ENCODE measurements at regions not wholly inside any gene's neighbourhood (a gene's known extent, or its start where the extent isn't known, plus 50 kb on each side); places are given as distances from the start of the nearest gene placed in this dataset.

DNA sequence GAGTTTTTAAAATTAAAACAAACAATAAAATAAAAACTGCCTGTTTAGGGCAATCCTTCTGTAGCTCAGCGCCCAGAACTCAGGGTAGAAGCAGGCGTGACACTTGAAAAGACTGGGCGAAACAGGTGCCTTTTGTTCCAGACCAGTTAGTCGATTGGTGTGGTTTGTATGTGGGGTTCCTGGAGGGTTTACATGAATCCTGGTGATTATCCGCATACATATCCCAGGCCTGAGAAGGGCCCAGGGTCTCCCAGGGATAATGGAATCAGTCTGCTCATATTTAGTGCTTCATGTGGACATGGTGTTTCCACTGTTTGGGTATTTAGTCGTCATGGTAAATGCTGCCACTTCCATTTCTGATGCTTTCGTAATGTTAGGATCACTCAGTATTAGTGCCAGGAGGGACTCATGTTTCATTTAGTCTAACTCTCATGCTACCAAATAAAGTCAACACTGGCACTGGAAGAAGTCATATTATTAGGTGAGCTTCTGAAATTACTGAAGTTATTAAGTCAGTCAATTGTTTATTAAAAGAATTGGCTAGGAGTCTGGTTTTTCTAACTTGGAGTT is 116.5 kb downstream of the SAMD5 start:
- no peak overlapping the region for H3K4me3 ChIP-seq (replicated peaks in 1 of 3; ENCODE audit: low read depth in 2 of 3, low read length in 3 of 3)
- no peaks in the 10 kb centered on the region for H3K4me1 ChIP-seq (ENCODE audit: control insufficient read depth in 1 of 2, insufficient read depth in 2 of 2, low read length in 2 of 2)
- no peak overlapping the region for H3K9ac ChIP-seq (ENCODE audit: insufficient read depth, low read length, poor library complexity, severe bottlenecking)
- no peaks in the 10 kb centered on the region for H4K20me1 ChIP-seq (ENCODE audit: insufficient read depth, low read length)
- Mint-ChIP-seq H3K9me3 (peaks cover 0 to 11% (median 5%) of the 10 kb centered on the region in 7 donors), H3K27me3 (ENCODE audit: low read depth in 3 of 3) (no peaks in the 10 kb centered on the region), H3K27ac (no peak overlapping the region), H3K36me3 (no peaks in the 10 kb centered on the region), H3K4me1 (no peaks in the 10 kb centered on the region), H3K4me3 (no peak overlapping the region)
- no peaks in the 10 kb centered on the region for H3K79me2 ChIP-seq (ENCODE audit: insufficient read depth, low read length)
- no peaks in the 10 kb centered on the region for H3K27me3 ChIP-seq (ENCODE audit: control insufficient read depth in 2 of 2, insufficient read depth in 2 of 2, low read length in 2 of 2)
- TF ChIP-seq, protein P1, sequence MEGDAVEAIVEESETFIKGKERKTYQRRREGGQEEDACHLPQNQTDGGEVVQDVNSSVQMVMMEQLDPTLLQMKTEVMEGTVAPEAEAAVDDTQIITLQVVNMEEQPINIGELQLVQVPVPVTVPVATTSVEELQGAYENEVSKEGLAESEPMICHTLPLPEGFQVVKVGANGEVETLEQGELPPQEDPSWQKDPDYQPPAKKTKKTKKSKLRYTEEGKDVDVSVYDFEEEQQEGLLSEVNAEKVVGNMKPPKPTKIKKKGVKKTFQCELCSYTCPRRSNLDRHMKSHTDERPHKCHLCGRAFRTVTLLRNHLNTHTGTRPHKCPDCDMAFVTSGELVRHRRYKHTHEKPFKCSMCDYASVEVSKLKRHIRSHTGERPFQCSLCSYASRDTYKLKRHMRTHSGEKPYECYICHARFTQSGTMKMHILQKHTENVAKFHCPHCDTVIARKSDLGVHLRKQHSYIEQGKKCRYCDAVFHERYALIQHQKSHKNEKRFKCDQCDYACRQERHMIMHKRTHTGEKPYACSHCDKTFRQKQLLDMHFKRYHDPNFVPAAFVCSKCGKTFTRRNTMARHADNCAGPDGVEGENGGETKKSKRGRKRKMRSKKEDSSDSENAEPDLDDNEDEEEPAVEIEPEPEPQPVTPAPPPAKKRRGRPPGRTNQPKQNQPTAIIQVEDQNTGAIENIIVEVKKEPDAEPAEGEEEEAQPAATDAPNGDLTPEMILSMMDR (IDR thresholded peaks at IDR 0.05), result no peak
- intact Hi-C loops (cut with micrococcal nuclease), result no loop called here
- no peak for DNase-seq
- no peak overlapping the region for H3K4me2 ChIP-seq (replicated peaks; ENCODE audit: extremely low read depth, low read length, poor library complexity, severe bottlenecking)
- 92% methylated on average over 5 of the region's 7 CpGs for WGBS (ENCODE audit: insufficient coverage)
- H3K9me3 ChIP-seq (replicated peaks in 1 of 2; ENCODE audit: control insufficient read depth in 1 of 2, insufficient read depth in 1 of 2, low read length in 2 of 2), result peaks cover 0 to 9% of the 10 kb centered on the region in 2 donors
- H2AFZ ChIP-seq (ENCODE audit: insufficient read depth, low read depth, low read length, poor library complexity, severe bottlenecking), result no peak overlapping the region
- no peak overlapping the region for H3K27ac ChIP-seq (ENCODE audit: low read depth in 1 of 2, low read length in 2 of 2)
- no peaks in the 10 kb centered on the region for H3K36me3 ChIP-seq (replicated peaks in 1 of 2; ENCODE audit: control insufficient read depth in 1 of 2, insufficient read depth in 2 of 2, low read length in 2 of 2)

DNA sequence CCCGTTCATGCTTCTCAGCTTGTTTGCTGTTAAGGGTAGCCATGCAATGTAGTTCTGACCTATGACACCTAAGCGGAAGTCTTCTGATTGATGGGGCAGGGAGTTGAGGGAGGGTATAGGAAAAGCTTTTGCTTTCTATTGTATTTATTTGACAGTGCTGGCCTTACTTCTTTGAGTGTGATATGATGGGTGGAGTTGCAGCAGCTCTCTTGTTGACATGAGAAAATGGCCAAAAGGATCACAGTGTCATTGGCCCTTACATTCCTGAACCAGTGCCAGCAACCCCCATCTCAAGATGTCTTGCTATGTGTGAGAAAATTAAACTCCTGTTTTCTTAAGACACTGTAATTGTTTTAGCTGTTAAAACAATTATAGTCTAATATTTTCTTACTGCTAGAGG is 117.5 kb downstream of the SAMD5 start:
- no peaks in the 10 kb centered on the region for H4K20me1 ChIP-seq (ENCODE audit: insufficient read depth, low read length)
- DNase-seq, result no peak
- H3K4me2 ChIP-seq (replicated peaks; ENCODE audit: extremely low read depth, low read length, poor library complexity, severe bottlenecking), result no peak overlapping the region
- Mint-ChIP-seq H3K27ac (no peak overlapping the region), H3K4me3 (no peak overlapping the region), H3K4me1 (no peaks in the 10 kb centered on the region), H3K27me3 (ENCODE audit: low read depth in 3 of 3) (no peaks in the 10 kb centered on the region), H3K9me3 (peaks cover 2 to 12% (median 10%) of the 10 kb centered on the region in 7 donors), H3K36me3 (no peaks in the 10 kb centered on the region)
- H3K4me3 ChIP-seq (replicated peaks in 1 of 3; ENCODE audit: low read depth in 2 of 3, low read length in 3 of 3), result no peak overlapping the region
- H3K36me3 ChIP-seq (replicated peaks in 1 of 2; ENCODE audit: control insufficient read depth in 1 of 2, insufficient read depth in 2 of 2, low read length in 2 of 2), result no peaks in the 10 kb centered on the region
- no peaks in the 10 kb centered on the region for H3K79me2 ChIP-seq (ENCODE audit: insufficient read depth, low read length)
- no peak overlapping the region for H3K27ac ChIP-seq (ENCODE audit: low read depth in 1 of 2, low read length in 2 of 2)
- H2AFZ ChIP-seq (ENCODE audit: insufficient read depth, low read depth, low read length, poor library complexity, severe bottlenecking), result no peak overlapping the region
- peaks cover 0 to 9% of the 10 kb centered on the region in 2 donors for H3K9me3 ChIP-seq (replicated peaks in 1 of 2; ENCODE audit: control insufficient read depth in 1 of 2, insufficient read depth in 1 of 2, low read length in 2 of 2)
- intact Hi-C loops (cut with micrococcal nuclease), result no loop called here
- no peaks in the 10 kb centered on the region for H3K27me3 ChIP-seq (ENCODE audit: control insufficient read depth in 2 of 2, insufficient read depth in 2 of 2, low read length in 2 of 2)
- H3K4me1 ChIP-seq (ENCODE audit: control insufficient read depth in 1 of 2, insufficient read depth in 2 of 2, low read length in 2 of 2), result no peaks in the 10 kb centered on the region
- H3K9ac ChIP-seq (ENCODE audit: insufficient read depth, low read length, poor library complexity, severe bottlenecking), result no peak overlapping the region
- TF ChIP-seq, protein P1 (IDR thresholded peaks at IDR 0.05), result no peak
- 100% methylated on average over 2 of the region's 2 CpGs for WGBS (ENCODE audit: insufficient coverage)
